ENCODE measurements at regions not wholly inside any gene's neighbourhood (a gene's known extent, or its start where the extent isn't known, plus 50 kb on each side); places are given as distances from the start of the nearest gene placed in this dataset.
"Not testable (repeated sequence)": the region's sequence is repeated elsewhere in the genome, so short reads cannot be mapped to it uniquely, and the experiment has no call there.

DNA sequence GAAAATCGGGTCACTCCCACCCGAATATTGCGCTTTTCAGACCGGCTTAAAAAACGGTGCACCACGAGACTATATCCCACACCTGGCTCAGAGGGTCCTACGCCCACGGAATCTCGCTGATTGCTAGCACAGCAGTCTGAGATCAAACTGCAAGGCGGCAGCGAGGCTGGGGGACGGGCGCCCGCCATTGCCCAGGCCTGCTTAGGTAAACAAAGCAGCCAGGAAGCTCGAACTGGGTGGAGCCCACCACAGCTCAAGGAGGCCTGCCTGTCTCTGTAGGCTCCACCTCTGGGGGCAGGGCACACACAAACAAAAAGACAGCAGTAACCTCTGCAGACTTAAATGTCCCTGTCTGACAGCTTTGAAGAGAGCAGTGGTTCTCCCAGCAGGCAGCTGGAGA lies 611.9 kb upstream of the INTU start:
- not testable (repeated sequence) for TF ChIP-seq EZH2 (IDR thresholded peaks at IDR 0.05; ENCODE audit: borderline replicate concordance, insufficient read depth, low read depth, low read length, poor library complexity, severe bottlenecking)
- TF ChIP-seq, protein P1, sequence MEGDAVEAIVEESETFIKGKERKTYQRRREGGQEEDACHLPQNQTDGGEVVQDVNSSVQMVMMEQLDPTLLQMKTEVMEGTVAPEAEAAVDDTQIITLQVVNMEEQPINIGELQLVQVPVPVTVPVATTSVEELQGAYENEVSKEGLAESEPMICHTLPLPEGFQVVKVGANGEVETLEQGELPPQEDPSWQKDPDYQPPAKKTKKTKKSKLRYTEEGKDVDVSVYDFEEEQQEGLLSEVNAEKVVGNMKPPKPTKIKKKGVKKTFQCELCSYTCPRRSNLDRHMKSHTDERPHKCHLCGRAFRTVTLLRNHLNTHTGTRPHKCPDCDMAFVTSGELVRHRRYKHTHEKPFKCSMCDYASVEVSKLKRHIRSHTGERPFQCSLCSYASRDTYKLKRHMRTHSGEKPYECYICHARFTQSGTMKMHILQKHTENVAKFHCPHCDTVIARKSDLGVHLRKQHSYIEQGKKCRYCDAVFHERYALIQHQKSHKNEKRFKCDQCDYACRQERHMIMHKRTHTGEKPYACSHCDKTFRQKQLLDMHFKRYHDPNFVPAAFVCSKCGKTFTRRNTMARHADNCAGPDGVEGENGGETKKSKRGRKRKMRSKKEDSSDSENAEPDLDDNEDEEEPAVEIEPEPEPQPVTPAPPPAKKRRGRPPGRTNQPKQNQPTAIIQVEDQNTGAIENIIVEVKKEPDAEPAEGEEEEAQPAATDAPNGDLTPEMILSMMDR (IDR thresholded peaks at IDR 0.05) = not testable (repeated sequence)

All from B cell (primary cell).